ENCODE measurements at regions not wholly inside any gene's neighbourhood (a gene's known extent, or its start where the extent isn't known, plus 50 kb on each side); places are given as distances from the start of the nearest gene placed in this dataset.

DNA sequence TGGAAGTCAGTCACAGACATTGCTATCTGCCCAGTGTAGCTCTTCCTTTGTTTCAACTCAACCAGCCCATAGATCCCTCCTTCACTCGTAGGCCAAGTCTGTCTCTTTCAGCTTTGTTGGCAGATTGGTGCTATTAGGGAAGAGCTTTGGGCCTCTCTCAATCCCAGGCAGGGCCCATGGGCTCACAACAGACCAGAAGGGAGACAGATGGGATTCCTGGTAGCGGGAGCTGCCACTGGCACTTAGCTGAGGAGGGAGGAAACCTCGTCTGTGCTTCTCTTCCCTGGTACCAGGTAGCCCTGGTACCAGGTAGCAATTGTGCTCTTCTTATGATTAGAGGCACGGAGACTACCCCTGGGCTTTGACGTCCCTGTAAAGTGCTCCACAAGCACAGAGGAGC is 592.0 kb downstream of the TYW1 start:
- DNase-seq (no peak), ATAC-seq (replicated peaks) (no peak)
- Mint-ChIP-seq H3K27ac (no peak overlapping the region), H3K27me3 (no peaks in the 10 kb centered on the region), H3K9me3 (peaks cover 6% of the 10 kb centered on the region in 2 donors), H3K4me1 (ENCODE audit: low read depth in 2 of 2) (no peaks in the 10 kb centered on the region), H3K4me3 (no peak overlapping the region), H3K36me3 (ENCODE audit: insufficient read depth) (no peaks in the 10 kb centered on the region)

DNA sequence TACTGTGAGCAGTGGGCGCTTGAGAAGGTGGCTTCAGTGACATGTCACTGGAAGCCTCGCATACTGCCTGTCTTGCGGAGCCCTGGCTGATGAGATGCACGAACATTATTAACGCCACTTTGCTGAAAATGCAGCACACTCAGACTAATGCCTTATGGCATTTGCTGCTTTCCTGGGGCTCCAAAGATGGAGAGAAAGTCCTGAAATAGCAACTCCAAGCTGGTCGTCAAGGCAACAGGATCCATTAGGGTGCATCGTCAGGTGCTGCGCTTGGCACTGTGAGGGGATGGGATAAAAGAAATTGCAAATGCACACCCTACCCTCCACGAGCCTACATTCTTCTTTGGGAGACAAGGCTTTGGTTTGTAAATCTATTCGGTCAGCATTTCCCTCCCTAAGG is 592.5 kb downstream of the TYW1 start:
- Mint-ChIP-seq H3K27me3 (no peaks in the 10 kb centered on the region), H3K4me1 (ENCODE audit: low read depth in 2 of 2) (no peaks in the 10 kb centered on the region), H3K27ac (no peak overlapping the region), H3K9me3 (peaks cover 6% of the 10 kb centered on the region in 2 donors), H3K4me3 (no peak overlapping the region), H3K36me3 (ENCODE audit: insufficient read depth) (no peaks in the 10 kb centered on the region)
- DNase-seq (no peak), ATAC-seq (replicated peaks) (no peak)

DNA sequence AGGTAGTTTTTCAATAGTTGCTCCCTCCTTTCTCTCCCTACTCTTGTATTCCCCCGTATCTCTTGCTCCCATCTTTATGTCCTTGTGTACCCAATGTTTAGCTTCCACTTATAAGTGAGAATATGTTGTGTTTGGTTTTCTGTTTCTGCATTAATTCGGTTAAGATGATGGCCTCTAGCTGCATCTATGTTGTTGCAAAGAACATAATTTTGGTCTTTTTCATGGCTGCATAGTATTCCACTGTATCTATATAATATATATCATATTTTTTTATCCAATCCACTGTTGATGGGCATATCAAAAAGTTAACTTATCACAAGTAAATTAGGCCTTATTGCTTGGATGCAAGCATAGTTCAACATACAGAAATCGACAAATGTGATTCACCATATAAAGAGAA is 594.0 kb downstream of the TYW1 start:
- H3K9me3 Mint-ChIP-seq: peaks cover 6% of the 10 kb centered on the region in 2 donors
- no peaks in the 10 kb centered on the region for H3K27me3 Mint-ChIP-seq
- no peak overlapping the region for H3K4me3 Mint-ChIP-seq
- DNase-seq (no peak), ATAC-seq (replicated peaks) (no peak)
- no peaks in the 10 kb centered on the region for H3K36me3 Mint-ChIP-seq (ENCODE audit: insufficient read depth)
- no peaks in the 10 kb centered on the region for H3K4me1 Mint-ChIP-seq (ENCODE audit: low read depth in 2 of 2)
- no peak overlapping the region for H3K27ac Mint-ChIP-seq

DNA sequence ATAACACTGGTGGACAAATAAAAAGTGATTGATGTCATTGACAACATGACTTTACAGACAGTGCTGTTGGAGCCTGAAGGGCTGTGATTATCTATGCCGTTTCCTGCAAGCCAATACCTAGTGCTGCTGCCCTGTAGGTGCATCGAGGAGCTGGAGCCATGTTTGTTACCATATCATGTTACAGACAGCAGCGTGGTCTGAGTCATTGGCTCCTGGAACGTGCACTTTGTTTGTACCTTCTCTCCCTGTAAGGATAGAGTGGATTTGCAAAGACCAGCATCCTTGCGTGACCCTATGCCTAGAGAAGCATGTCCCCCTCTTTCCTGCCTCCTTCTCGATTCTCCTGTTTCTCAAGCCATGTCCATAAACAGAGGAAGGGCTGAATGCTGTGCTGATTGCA is 597.2 kb downstream of the TYW1 start:
- H3K36me3 Mint-ChIP-seq (ENCODE audit: insufficient read depth): no peaks in the 10 kb centered on the region
- H3K4me1 Mint-ChIP-seq (ENCODE audit: low read depth in 2 of 2): no peaks in the 10 kb centered on the region
- peaks cover 6 to 7% of the 10 kb centered on the region in 2 donors for H3K9me3 Mint-ChIP-seq
- ATAC-seq (replicated peaks) (no peak), DNase-seq (no peak)
- no peaks in the 10 kb centered on the region for H3K27me3 Mint-ChIP-seq
- H3K4me3 Mint-ChIP-seq: no peak overlapping the region
- H3K27ac Mint-ChIP-seq: no peak overlapping the region

DNA sequence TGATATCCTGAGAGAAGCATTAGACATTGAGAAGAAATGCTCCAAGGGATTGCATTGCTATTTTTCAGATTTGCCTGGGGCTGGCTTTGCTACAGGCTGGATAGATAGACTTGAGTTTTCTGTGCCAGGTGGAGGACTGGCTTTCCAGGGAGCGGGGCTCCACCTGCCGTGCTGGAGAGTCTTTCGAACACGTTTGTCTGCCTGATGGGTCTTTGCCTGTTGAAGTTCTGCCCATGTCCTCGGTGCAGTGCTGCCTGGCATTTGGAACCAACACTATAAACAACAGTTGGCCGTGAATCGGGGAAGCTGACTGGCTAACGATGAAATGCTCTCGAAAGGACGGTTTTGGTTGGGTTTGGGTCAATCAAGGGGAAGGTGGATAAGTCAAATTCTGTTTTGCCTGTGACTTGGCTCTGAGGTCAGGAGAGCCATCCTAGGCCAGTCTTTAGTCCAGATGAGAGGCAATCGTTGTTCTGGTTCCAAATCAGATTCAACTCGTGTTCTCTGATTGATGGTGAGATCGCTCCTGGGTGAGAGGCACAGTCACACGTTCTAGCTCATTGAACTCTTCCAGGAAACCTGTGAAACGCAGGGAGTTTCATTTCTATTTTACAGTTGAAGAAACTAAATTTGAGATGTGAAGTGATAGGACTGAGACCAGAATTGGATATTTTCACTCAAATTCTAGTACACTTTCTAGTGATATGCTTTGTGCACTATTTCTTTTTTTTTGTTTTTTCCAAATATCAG is 599.0 kb downstream of the TYW1 start:
- Mint-ChIP-seq H3K9me3 (peaks cover 3 to 4% of the 10 kb centered on the region in 2 donors), H3K27ac (no peak overlapping the region), H3K4me1 (ENCODE audit: low read depth in 2 of 2) (no peaks in the 10 kb centered on the region), H3K27me3 (no peaks in the 10 kb centered on the region), H3K4me3 (no peak overlapping the region), H3K36me3 (ENCODE audit: insufficient read depth) (no peaks in the 10 kb centered on the region)
- ATAC-seq (replicated peaks): no peak
- no peak for DNase-seq

DNA sequence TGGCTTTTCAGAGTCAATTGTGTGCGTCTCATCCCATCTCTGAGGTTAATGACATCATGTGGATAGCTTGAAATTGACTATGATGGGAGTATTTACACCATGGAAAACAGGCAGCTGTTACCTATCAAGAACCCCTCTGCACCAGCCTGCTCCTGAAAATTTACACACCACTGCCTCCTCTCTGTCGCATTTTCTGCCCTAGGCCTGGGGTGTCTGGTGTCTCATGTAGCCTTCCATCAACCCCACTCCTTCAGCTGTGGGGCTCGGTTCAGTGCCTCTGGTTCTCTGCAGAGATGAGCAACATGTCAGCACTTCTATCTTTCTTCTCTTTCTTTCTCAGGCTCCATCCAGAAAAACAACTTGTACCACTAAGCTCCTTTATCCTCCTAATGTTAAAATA is 600.5 kb downstream of the TYW1 start:
- no peaks in the 10 kb centered on the region for H3K4me1 Mint-ChIP-seq (ENCODE audit: low read depth in 2 of 2)
- no peak for ATAC-seq (replicated peaks)
- no peak overlapping the region for H3K4me3 Mint-ChIP-seq
- no peak overlapping the region for H3K27ac Mint-ChIP-seq
- H3K27me3 Mint-ChIP-seq: no peaks in the 10 kb centered on the region
- peaks cover 3% of the 10 kb centered on the region in 2 donors for H3K9me3 Mint-ChIP-seq
- no peaks in the 10 kb centered on the region for H3K36me3 Mint-ChIP-seq (ENCODE audit: insufficient read depth)
- DNase-seq: no peak

DNA sequence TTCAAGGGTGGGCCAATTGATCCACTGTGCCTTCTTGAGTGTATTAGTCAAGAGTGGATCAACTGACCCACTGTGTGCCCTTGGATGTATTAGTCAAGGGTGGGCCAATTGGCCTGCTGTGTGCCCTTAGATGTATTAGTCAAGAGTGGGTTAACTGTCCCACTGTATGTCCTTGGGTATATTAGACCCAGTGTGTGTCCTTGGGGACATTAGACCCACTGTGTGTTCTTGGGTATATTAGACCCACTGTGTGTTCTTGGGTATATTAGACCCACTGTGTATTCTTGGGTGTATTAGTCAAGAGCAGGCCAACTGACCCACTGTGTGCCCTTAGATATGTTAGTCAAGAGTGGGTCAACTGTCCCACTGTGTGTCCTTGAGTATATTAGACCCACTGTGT is 601.8 kb downstream of the TYW1 start:
- DNase-seq: no peak
- no peaks in the 10 kb centered on the region for H3K4me1 Mint-ChIP-seq (ENCODE audit: low read depth in 2 of 2)
- ATAC-seq (replicated peaks): no peak
- H3K4me3 Mint-ChIP-seq: no peak overlapping the region
- no peaks in the 10 kb centered on the region for H3K27me3 Mint-ChIP-seq
- H3K27ac Mint-ChIP-seq: no peak overlapping the region
- peaks cover 3 to 9% of the 10 kb centered on the region in 2 donors for H3K9me3 Mint-ChIP-seq
- no peaks in the 10 kb centered on the region for H3K36me3 Mint-ChIP-seq (ENCODE audit: insufficient read depth)

DNA sequence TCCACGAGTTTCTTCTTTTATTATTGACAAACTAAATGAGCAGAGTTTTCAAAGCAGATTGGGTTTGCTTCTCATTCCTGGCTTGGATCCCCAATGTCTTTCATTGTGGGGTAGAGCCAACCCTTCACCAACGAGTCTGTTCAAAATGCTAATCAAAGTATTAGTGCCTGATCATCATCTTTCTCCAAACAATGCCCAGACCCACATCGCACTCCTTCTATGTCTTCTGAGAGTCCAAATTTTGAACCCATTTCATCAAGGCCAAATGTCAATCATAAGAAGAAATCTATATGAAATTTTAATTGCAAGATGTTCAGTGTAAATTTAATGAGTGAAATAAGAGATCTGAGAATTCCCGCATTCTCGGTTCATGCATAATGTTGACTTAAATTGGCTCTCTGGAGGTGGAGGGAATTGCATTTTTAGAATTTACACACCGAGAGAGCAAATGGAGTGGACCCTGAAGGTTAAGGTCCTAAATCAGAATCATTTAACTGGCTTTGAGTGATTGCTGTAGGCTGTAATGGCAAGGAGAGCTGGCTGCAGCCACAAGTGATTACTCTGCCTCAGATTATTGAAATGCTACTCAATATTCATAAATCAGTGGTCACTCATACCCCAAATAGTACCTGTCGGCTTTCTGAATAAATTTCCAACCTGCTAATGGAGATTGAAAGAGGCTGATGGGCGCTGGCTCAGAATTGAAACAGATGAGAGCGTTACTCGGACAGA is 602.9 kb downstream of the TYW1 start:
- Mint-ChIP-seq H3K9me3 (peaks cover 3 to 9% of the 10 kb centered on the region in 2 donors), H3K36me3 (ENCODE audit: insufficient read depth) (no peaks in the 10 kb centered on the region), H3K27me3 (no peaks in the 10 kb centered on the region), H3K27ac (no peak overlapping the region), H3K4me1 (ENCODE audit: low read depth in 2 of 2) (no peaks in the 10 kb centered on the region), H3K4me3 (no peak overlapping the region)
- ATAC-seq (replicated peaks): no peak
- no peak for DNase-seq

DNA sequence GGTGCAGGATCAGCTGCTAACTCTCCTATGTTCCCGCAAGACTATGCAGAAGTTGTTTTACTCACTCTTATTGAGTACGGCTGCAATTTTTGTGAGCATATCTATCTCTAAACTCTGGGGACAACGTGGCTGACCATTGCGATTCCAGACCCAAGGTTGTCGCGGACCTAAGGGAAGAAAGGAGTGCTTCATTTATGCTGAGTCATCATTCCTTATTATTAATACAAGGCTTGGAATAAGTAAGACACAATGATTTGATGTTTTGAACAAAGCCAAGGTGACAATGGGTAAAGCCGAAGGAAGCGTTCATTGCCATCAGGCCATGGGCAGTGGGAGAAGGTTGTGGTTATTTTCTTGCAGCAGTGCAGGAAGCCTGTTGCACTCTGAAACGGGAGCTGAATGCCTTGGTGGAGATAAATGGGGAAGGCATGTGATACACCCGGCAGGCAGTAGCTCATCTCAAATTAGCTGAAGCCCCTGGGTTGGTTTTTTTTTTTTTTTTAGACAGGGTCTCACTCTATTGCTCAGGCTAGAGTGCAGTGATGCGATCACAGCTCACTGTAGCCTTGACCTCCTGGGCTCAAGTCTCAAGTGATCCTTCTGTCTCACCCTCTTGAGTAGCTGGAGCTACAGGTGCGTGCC is 605.7 kb downstream of the TYW1 start:
- H3K36me3 Mint-ChIP-seq (ENCODE audit: insufficient read depth): no peaks in the 10 kb centered on the region

DNA sequence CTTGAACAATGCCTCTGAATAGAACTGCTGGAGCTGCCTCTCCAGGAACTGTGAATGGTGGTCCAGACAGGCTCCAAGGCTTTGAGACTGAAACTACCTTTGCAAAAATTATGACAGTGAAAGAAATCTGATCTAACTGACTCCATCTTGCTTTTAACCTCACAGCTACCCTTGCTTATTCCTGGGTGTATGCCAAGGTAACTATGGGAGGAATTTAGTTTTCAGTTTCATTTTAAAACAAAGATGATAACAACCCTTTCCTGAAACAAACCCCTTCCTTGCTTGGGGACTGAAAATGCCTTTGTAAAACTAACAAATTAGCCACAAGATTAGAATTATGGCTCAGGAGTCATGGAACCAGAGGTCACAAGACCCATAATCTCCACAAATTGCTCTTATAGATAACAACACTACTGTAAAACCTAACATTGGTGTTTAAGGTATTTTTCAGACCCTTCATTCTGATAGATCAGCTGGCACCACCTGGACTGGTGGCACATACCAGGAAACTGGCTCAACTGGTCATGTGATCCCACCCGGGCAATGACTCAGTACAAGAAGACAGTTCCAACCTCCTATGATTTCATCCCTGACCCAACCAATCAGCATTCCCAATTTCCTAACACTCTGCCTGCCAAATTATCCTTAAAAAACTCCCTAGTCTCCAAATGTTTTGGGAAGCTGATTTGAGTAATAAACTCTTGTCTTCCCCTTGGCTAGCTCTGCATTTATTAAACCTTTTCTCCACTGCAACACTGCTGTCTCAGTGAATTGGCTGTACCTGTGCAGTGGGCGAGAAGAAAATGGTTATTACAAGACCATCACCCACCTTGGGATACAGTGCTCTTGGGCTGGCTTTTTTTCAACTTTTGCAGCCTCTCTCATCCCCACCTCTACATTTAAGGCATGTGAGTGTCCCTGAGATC is 608.1 kb downstream of the TYW1 start:
- ATAC-seq (replicated peaks): no peak
- Mint-ChIP-seq H3K4me1 (ENCODE audit: low read depth in 2 of 2) (no peaks in the 10 kb centered on the region), H3K27me3 (no peaks in the 10 kb centered on the region)

More for the DNA sequence above, 605.7 kb downstream of the TYW1 start:
- H3K9me3 Mint-ChIP-seq: peaks cover 6 to 18% of the 10 kb centered on the region in 2 donors
- no peaks in the 10 kb centered on the region for H3K27me3 Mint-ChIP-seq
- DNase-seq (no peak), ATAC-seq (replicated peaks) (no peak)
- H3K27ac Mint-ChIP-seq: no peak overlapping the region
- H3K4me3 Mint-ChIP-seq: no peak overlapping the region
- no peaks in the 10 kb centered on the region for H3K4me1 Mint-ChIP-seq (ENCODE audit: low read depth in 2 of 2)

DNA sequence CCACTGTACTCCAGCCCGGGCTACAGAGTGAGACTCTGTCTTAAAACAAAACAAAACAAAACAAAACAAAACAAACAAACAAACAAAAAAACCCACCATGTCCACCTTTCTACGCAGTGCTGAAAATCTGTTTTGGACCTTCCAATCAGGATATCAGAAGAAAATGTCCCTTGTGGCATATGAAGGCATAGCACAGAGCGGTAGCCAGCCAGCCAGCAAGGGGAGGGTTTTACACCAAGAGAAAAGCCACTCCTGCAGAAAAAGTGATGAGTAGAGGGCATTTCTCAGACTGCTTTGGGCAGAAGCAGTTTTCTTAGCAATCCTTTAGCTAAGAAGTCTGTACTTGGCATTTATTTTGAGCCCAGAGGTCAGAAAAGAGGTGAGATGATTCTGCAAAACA is 612.2 kb downstream of the TYW1 start:
- no peak for DNase-seq
- Mint-ChIP-seq H3K27me3 (peaks cover 0 to 9% of the 10 kb centered on the region in 2 donors), H3K36me3 (ENCODE audit: insufficient read depth) (no peaks in the 10 kb centered on the region), H3K4me3 (no peak overlapping the region), H3K9me3 (peaks cover 5 to 10% of the 10 kb centered on the region in 2 donors), H3K27ac (no peak overlapping the region), H3K4me1 (ENCODE audit: low read depth in 2 of 2) (no peaks in the 10 kb centered on the region)
- no peak for ATAC-seq (replicated peaks)

More for the DNA sequence above, 608.1 kb downstream of the TYW1 start:
- no peak for DNase-seq
- no peak overlapping the region for H3K4me3 Mint-ChIP-seq
- no peaks in the 10 kb centered on the region for H3K36me3 Mint-ChIP-seq (ENCODE audit: insufficient read depth)
- no peak overlapping the region for H3K27ac Mint-ChIP-seq
- peaks cover 5 to 18% of the 10 kb centered on the region in 2 donors for H3K9me3 Mint-ChIP-seq

DNA sequence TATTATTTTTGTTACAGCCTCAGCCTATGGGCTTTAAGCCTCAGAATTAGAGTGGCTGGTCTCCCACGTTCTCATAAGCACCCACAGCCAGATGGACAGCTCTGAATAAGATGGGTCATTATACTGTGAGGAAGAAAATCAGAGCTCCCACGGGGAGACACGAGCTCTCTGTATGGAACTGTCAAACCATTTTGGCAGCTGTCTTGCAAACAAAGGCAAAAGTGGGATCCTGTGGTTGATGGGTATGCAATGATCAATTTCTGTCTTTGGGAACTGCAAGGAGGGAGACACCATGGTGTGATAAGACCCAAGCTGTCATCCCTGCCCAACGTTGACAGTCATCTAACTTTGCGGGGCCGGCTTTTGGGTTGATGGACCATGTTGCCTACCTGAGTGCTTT is 614.3 kb downstream of the TYW1 start:
- Mint-ChIP-seq H3K4me3 (no peak overlapping the region), H3K27ac (no peak overlapping the region), H3K36me3 (ENCODE audit: insufficient read depth) (no peaks in the 10 kb centered on the region), H3K9me3 (no peaks in the 10 kb centered on the region), H3K27me3 (peaks cover 0 to 9% of the 10 kb centered on the region in 2 donors), H3K4me1 (ENCODE audit: low read depth in 2 of 2) (no peaks in the 10 kb centered on the region)
- ATAC-seq (replicated peaks) (no peak), DNase-seq (no peak)

DNA sequence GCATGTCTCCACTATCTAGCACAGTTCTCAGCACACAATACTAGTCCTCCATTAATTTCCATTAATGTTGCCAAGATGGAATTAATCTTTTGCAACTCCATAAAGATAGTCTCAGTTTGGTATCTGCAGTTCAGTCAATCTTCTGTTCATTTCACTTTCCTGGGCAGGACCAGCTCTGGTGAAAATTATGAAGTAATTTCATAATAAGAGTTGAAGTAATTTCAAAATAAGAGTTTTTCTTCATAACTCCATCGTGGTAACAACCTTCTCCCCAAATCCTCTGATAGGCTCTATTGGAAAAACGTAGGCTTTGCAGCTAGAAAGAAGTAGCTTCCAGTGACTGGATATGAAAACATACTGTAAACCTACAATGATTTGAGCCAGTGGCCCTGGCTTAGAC is 618.2 kb downstream of the TYW1 start:
- Mint-ChIP-seq H3K4me3 (no peak overlapping the region), H3K36me3 (ENCODE audit: insufficient read depth) (no peaks in the 10 kb centered on the region), H3K4me1 (ENCODE audit: low read depth in 2 of 2) (no peaks in the 10 kb centered on the region), H3K27me3 (peaks cover 4 to 9% of the 10 kb centered on the region in 2 donors), H3K9me3 (peaks cover 0 to 1% of the 10 kb centered on the region in 2 donors), H3K27ac (no peak overlapping the region)
- DNase-seq (no peak), ATAC-seq (replicated peaks) (no peak)

Measured in effector memory CD8-positive, alpha-beta T cell (primary cell).